GM19455 (cell line): ENCODE measurements at regions not wholly inside any gene's neighbourhood (a gene's known extent, or its start where the extent isn't known, plus 50 kb on each side); places are given as distances from the start of the nearest gene placed in this dataset.

Source experiments
- ATAC-seq: cut with Tn5 transposase; IDR thresholded peaks from one replicate; pipeline ENCODE4 v1.9.1; 2021; ENCODE audit not compliant: unreplicated experiment

DNA sequence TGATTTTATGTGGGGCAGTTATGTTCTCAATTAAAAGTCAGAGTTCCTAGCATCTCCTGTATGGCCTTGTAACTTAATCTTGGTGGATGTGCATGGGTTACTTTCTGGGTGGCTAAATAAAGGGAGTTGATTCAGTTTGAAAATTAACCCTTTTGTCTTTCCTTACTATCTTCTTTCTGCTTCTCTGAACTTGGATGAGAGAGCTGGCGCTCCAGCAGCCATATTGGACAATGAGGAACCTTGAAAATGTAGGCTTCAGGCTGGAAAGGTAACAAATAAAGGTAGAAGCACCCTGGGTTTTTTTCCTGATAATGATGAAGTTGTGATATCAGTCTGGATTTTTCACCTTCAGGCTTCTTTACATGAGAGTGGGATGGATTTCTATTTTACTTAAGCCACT, 714.1 kb upstream of the TMEM132C start:
- ATAC-seq, result no peak

DNA sequence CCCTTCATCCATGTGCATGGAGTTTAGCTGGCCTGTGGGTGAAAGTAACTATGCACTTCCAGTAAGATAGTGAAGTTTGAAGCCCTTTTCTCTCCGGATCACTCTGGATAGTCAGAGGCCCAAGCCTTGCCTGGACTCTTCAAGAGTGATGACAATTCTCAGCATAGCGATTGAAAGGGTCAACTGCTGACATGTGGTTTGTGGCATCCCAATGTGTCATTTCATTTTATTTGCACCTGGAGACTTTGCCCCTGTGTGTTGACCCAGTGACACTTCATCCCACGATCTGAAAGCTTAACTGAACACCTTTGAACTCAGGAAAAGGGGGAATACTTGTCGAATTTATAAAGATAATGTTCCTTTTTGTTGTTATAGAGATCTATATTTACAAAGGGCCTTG, 711.9 kb upstream of the TMEM132C start:
- no peak for ATAC-seq

DNA sequence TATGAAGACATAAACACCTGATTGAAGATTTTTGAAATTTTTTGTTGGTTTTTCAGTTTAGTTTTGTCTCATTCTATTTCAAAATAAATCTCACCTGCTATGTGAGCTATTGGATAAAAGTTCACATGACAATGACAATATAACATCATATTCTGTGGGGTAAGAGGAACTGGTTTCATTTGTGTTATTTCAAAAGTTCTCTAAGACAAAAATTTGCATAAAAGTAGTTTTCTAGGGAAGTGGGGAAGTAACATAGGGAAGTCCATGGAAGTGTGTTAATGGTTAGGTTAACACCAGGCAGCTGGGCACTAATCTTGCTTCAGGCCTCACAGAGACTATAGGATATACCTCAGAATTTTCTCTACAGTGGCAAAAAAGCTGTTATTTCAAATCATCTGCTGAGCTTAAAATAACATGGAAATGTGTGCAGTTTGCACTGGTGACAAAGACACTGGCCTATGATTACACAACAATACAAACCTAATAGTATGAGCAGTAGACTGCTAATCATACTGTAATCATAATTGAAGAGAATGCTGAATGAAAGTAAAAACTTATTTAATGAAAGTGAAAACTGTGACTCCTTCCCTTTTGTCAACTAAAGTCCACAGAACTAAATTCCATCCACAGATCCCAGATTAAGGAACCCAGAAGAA, 710.6 kb upstream of the TMEM132C start:
- ATAC-seq, result no peak

DNA sequence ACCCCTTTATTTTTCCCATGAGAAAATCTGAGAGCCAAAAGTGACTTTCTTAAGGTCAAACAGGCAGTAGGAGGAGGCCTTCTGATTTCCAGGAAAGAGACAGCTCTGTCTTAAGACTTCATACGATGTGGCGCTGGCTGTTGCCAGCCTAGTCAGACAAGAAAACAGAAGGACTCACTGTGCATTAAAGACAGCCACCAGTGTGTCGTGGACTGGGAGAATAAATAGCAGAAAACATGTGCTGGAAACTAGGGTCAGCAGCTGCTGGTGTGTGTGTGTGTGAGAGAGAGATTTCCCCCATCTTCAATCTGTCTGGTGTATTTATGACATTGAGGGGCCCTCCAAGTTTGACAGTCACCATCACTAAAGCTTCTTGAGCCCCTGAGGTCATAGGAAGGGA, 708.6 kb upstream of the TMEM132C start:
- ATAC-seq, result no peak

DNA sequence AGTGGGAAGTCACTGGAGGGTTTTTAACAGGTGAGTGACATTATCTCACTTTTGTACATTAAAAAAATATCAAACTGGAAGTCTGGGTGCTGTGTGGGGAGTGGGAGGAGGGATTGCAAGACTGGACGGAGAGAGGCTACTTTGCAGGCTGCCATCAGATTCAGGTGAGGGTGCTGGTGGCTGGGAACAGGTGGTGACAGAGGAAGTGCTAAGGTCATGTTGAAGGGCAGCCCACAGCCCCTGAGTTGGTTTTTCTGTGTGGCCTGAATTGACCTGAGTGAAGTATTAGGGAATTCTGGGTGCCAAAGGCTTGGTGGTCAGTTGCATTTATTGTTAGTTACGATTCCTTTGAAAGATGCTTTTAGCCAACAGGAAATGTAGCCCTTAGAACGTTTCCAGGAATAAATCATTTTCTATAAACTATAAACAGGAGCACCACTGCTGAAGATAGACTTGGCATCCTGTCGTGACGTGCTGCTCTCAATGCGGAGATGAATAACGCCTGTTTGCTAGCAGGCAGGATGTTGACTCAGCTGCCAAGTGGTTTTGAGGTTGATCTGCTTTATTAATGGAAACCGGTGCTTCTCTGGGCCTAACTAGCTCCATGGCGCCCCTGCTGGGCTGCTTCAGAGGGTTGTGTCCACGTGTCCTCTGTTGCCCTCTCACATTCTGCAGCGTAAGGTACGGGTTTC, 707.5 kb upstream of the TMEM132C start:
- ATAC-seq, result no peak

DNA sequence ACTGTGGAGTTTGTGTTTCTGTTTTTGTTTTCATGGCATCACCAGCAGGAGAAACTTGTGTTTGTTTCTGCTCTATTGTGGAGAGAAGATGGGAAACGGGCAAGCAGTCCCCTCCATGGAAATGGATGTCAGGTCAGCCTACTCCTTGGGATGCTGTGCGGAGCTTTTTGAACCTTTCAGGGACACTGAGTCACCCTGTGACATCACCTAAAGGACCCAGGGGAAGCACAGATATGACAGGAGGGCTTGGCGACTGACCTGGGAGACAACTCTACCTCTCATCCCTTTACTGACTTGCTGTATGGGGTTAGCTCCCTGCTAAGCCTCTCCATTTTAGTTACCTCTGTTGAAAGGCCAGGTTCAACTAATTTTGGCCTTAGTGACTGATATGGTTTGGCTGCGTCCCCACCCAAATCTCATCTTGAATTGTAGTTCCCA, 706.9 kb upstream of the TMEM132C start:
- no peak for ATAC-seq

DNA sequence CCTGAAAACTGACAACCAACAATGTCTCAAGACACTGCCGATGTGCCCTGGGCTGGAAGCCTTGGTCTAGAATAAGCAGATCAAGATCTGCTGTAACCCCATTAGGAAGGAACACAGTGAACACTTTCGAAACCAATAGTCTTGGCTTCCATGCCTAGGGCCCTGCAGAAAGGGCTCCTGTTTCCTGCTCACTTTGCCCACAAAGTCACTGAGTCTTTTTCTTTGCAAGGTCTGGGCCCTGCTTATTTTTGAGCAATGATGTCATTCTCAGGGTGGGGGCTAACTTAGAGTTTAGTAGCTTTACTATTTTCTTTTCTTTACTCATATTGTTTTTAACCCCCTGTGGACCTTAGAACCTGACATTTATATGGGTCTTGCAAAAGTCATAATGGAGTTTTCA, 704.2 kb upstream of the TMEM132C start:
- ATAC-seq, result no peak

DNA sequence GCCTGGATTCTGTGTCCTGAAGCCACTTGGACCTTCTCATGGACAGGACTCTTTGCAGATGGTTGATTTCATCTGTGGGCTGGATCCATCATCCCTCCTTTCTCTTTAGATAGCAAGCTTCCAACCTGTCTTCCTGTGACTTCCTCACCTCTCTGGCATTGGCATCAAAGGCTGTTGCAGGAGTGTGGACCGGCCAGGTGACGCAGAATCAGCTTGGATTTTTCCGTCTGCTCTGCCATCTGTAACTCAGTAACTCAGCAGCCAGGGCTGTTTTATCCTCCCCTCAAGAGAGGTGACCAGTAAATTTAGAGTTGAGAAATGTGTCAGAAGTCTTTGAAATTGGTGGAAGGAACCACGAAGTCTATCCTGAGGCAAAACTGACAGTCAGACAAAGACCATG, 701.7 kb upstream of the TMEM132C start:
- no peak for ATAC-seq

DNA sequence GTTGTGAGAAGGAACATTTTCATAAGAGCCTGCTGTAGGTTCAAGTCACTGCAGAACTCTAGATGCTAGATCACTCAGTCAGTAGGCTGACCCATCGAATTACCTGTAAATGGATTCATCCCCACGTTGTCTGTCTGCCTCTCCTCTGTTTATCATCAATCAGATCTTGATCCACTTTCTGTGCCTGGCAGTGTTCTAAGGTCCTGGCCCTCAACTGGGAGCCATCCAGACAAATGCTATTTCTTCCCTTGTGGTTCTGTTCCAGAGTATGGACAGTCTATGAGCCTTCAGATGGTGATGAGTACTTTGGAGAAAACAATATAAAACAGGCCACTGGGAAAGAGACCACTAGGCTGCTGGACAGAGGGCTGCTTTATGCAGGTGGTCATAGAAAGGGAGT, 699.4 kb upstream of the TMEM132C start:
- no peak for ATAC-seq

DNA sequence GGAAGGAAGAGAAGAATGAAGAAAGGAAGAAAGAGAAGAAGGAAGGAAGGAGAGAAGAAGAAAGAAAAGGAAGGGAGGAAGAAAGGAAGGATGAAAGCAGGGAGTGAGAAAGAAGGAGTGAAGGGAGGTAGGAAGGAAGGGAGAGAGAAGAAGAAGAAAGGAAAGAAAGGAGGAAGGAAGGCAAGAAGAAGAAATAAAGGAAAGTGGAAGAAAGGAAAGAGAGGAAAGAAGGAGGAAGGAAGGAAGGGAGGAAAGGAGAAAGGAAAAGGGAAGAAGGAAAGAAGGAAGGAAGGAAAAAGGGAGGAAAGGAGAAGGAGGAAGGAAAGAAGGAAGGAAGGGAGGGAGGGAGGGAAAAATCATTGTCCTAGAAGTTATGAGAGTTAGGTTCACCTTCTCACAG, 696.6 kb upstream of the TMEM132C start:
- ATAC-seq, result no peak

DNA sequence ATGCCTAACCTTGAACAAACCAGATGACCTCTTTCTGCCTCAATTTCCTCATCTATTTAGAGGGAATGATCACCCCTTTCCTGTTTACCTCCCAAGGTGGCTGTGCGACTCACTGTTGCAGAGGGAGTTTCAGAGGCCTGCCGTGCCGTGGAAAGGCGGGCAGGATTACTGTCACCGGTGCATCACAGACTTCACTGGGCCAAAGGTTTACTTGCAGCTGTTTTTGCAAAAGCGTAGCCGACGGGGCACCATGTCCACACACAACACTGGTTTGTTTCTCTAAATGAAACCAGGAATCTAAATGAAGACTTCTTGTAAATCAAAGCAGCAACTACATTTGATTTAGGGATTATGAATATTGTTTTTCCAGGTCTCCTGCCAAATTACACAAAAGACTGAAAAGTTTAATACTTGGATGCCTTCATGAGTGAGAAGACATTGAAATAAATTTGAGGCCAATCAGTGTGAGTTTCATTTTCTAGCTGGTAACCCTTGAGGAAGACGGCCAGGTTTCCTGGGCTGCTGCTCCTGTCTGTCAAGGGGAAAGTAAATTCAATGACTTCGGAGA, 696.1 kb upstream of the TMEM132C start:
- ATAC-seq, result no peak

DNA sequence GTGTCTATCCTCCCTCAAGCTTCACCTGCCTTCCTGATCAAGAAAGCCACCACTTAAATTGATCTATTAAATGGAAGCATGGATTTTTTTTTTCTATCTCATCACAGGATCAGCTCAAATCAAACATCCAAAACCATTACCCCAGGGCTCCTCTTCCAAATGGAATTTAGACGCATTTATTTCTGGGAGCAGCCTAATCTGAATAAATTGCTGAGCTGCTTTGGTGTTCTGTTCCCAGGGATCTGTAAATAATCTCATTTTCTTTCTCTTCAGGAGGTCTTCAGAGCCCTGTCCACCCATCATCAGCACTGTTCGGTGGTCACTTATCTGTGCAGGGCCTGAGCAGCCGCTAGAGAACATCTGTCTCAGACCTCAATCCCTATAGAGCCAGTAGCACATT, 695.4 kb upstream of the TMEM132C start:
- ATAC-seq, result no peak

DNA sequence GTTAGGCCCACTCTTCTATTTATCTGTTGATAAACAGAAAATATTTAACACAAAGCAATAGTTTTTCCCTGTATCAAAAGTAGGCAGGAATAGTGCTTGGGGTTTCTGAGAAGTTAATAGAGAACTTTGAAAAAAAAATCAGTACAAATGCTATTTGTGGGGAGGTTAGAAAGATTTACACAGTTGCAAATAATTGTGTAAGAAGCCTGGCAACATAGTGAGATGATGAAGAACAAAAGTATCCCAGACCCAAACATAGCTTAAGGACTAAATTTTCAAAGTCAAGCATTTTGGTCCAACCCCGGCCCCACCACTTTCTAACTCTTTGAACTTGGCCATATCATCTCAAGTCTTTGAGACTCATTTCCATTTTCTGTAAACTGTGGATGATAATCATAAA, 687.5 kb upstream of the TMEM132C start:
- no peak for ATAC-seq

DNA sequence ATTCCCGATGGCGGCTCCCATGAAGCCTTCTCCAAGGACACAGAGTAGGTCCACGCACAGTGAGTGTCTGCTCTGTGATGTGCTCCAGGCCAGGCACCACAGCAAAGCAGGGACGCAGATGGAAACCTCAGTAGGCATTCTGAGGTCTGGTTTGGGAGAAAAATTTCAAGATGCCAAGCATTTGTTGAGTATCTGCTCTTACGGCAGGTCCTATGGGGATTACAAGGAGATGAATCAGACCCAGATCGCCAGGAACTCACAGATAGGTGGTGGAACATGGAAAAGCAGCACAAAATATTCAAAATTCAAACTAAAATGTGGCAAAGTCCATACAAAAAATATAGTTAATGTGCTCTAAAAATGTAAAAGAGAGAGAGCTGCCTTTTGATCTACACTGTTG, 684.9 kb upstream of the TMEM132C start:
- ATAC-seq, result no peak

DNA sequence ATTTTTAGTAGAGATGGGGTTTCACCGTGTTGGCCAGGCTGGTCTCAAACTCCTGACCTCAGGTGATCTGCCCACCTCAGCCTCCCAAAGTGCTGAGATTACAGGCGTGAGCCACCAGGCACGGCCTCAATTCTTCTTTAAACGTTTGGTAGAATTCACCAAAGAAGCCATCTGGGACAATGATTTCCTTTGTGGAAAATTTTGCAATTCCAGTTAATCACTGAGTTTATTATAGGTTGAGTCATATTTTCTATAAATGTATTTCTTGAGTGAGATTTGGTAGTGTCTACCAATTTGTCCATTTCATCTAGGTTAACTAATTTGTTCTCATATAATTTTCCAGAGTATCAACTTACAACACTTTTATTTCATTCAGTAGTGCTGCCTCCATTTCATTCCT, 683.9 kb upstream of the TMEM132C start:
- ATAC-seq, result no peak

DNA sequence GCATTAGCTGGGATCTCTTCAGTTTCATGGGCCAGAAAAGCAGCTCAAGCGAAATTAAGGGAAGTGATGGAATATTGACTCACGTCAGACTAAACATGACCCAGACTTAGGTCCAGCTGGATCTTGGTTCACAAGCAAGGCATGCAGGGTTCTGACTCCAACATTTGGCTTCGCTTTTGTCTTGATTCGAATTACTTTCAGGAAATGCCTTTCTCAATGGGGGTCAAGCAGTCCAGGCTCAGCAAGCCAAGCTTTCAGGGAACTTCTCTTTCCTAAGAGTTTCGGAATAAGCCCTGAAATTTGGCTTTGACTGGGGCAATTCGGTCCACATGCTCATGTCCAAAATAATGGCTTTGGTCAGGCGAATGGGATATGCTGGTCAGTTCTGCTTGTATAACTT, 678.7 kb upstream of the TMEM132C start:
- ATAC-seq, result no peak

DNA sequence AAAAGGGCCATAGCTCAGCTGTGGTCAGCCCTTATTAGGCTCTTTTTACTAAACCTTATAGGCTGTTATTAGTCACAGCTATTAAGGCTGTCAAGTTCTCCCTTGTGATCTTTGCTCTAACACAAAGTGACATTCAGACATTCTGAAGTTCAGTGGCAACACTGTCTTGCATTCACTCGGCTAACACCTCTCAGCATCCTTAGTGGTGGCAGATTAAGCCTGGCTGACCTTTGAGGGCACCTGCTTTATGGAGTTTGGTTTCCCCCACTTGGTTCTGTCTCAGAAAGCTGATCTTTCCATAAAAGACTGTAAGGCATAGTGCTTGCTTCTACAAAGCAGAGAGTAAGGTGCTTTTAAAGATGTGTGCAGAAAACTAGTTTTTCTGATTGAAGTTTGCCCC, 677.4 kb upstream of the TMEM132C start:
- no peak for ATAC-seq

DNA sequence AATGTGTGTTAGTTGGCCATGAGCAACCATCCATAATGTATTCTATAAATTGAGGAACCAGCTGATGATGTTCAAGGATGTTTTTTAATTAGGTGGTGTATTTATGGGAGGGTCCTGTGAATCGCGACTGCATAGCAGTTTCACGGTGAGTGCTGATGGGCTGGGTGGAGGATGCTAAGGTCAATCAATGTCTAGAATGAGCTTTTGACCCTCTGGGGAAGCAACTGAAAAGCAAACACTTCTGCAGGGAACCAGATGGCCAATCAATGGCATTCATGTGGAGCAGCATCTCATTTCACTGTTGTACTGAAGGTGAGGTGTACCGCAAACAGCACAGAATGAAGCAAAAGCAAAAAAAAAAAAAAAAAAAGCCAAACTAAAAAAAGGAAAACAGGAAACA, 676.1 kb upstream of the TMEM132C start:
- no peak for ATAC-seq

DNA sequence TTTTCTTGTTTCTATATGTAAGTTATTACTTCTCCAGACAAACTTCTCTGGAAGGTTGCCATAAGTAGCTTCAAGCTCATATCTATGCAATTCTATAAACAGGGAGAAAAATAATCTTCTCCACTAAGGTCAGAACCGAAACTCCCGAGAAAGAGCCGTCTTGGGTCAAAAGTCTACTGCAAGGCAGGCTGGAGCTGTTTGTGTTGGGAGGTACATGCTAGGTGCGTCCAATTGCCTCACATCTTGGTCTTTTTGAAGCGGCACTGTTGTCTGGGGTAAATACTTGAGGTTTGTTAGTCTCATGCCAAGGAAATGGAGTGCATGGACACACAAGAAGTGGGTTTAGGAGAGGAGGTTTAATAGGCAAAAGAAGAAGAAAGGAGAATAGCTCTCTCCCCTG, 674.7 kb upstream of the TMEM132C start:
- no peak for ATAC-seq

DNA sequence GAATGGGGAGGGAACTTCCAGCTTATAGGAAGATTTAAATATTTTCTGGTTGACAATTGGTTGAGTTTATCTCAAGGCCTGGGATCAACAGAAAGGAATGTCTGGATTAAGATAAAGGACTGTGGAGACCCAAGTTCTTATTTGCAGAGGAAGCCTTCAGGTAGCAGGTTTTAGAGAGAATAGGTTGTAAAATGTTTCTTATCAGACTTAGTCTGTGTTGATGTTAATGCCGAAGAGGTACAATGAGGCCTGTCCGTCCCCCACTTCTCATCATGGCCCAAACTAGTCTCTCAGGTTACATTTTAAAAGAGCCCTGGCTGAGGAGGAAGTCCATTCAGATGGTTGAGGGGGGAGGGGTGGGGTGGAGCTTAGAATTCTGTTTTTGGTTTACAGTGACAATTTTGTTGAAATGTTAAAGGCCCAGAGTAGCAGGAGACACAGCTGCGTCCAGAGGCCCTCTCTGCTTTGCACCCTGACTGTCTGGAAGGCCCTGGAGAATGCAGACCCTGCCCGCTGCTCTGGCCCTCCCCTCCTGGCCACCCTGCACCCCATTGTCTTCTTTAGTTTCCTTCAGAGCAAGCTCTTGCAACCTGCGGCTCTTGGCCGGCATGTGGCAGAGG, 672.5 kb upstream of the TMEM132C start:
- ATAC-seq, result no peak

DNA sequence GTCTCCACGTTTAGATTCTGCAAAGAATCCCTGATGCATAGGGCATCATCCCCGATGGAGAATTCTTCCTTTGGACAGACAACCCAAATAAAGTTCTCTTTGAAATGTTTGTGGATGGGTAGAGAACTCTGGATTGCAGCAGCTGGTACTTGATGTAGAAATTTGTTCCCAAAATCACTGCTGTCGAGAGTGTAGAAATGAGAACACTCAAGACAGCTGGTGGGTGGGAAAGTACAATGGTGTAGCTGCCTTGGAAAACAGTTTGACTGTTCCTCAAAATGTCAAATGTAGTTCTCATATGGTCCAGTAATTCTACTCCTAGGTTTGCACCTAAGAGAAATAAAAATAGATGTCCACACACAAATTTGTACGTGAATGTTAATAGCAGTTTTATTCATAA, 671.5 kb upstream of the TMEM132C start:
- ATAC-seq, result no peak

DNA sequence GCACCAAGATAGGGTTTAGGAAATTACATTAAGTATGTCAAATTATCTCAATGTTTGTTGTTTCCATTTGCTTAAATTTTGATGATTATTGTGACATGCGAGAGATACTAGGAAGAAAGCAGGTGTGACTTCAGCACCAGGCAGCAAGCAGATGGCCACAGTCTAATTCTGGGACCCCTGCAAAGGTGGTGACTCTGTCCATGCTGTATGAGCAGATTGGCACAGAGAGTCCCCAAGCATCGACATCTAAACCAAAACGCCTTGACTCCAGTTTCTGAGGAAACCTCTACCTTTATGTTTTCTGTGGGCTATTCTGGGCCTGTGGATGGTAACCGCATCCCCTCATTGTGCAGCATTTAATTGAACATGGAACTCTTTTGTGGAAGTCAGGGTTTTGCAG, 670.1 kb upstream of the TMEM132C start:
- no peak for ATAC-seq
